Stimulated activated CD8-positive, alpha-beta memory T cell treated with anti-CD3 and anti-CD28 coated beads, Interleukin-7, amount 100 ng/mL, for 4 hours (primary cell): ENCODE measurements at regions not wholly inside any gene's neighbourhood (a gene's known extent, or its start where the extent isn't known, plus 50 kb on each side); places are given as distances from the start of the nearest gene placed in this dataset.

ENCODE experiments used
- DNase-seq, 2 donors: peaks; one replicate each; pipeline ENCODE4 v3.0.0-alpha.2; 2020; ENCODE audit warnings: low read depth in 2 of 2

DNA sequence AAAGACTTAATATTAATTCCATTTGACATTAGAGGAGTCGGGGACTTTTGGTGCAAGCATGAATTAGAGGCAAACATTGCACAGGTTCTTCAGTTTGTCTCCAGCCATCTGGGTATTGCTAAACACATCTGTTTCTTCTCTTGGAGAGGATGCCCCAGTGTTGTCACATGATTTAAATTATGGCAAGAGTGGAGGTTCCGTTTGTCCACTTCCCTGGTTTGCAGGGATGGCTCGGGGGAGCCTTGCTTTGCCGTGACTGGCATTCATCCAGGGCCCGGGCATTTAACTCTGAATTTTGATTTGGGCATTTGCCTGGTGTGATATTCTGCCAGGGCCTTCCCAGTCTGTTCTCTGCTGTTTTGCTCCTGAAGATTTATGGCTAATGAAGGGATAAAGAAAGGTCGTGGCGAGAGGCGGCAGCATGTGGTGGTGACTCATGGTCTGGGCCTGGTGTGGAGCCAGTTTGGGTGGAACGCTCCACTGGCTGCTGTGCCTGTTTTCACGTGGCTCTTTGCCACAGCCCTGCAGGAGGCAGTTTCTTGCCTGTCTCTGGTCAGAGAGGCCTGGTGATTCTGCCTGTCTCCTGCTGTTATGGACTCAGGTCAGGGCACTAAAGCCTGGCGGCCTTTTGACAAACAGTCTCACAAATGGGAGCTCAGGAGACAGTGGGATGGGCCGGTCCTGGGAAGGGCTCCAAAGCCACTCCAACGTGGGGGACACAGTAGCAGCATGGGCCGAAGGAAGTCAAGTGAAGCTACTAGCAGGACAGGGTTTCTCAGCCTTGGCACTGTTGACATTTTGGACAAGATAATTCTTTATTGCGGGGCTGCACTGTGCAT lies 99.4 kb upstream of the PGRMC2 start:
- no peak for DNase-seq

DNA sequence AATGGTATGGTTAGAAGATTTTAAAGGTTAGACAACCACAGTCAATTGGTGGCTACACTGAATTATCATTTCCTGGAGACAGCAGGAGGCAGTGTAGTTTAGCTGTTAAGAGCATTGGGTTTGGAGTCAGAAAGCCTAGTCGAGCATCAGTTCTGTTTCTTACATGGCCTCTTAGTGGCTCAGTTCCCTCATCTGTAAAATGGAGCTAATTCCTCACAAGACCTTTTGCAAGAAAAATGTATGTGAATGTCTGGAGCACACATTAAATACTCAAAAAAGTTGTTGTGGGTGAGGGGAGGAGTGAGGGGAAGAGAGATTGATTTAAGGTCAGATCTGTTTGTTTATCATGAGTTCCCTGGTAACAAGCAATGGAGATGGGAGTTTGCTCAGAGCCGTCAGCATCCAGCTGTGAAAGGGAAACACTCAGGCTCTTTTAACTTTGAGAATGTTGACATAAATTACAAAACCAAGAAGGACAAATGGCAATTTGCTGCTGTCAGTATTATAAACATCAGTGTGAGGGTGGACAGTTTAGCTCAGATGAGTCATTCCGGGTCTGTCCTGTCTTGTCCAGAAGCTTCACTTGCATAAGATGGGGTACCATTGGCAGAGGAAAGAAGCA lies 98.2 kb upstream of the PGRMC2 start:
- no peak for DNase-seq

GRCh38 chr4:128384765-128385598 lies 97.4 kb upstream of the PGRMC2 start:
- DNase-seq, result no peak

DNA sequence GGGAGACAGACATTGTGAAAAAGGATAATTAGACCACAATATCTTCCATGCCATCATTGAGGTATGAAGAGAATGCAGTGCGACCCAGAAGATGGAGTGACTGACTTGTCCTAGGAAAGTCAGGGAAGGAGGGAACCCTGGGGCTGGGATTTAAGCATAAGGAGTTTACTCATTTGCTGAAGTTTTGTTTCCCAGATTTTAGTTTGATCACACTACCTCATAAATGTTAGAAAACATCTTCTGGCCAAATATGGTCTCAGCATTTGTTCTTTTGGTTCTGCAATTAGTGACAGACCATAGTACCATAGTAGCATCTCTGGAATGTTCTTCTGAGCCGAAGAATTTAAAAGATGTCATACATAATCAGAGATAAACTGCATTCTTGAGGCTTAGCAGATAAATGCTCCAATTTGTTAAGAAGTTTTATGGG lies 96.5 kb upstream of the PGRMC2 start:
- no peak for DNase-seq

GRCh38 chr4:128381748-128382559 lies 94.3 kb upstream of the PGRMC2 start:
- DNase-seq, result no peak

DNA sequence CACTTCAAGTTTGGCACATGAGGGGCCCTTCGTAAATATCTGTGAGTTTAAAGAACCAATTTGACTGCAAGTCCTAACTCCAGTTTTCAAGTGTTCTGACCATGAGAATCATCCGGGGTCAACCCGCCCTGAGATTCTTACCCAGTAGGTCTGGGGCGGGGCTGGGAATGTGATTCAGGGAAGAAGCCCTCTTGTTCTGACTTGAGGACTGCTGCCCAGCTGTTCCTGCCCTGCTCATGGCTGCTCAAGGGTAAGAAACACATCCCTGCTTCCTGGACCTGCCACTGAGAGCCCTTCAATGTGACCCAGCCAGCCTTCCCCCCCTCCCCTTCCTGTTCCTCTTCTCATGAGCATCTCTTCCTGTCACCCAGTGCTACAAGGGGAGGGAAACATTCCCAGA lies 92.7 kb upstream of the PGRMC2 start:
- DNase-seq, result no peak

GRCh38 chr4:128379860-128380259 lies 92.2 kb upstream of the PGRMC2 start:
- no peak for DNase-seq

GRCh38 chr4:128378668-128379067 lies 91.1 kb upstream of the PGRMC2 start:
- DNase-seq, result no peak

DNA sequence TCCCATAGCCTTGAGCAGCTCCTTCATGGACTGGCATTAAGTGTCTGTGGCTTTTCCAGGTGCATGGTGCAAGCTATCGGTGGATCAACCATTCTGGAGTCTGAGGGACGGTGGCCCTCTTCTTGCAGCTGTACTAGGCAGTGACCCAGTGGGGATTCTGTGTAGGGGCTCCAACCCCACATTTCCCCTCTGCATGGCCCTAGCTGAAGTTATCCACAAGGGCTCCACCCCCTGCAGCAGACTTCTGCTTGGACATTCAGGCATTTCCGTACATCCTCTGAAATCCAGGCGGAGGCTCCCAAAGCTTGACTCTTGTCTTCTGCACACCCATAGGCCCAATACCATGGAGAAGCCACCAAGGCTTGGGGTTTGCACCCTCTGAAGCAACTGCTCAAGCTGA lies 89.3 kb upstream of the PGRMC2 start:
- DNase-seq, result no peak

GRCh38 chr4:128376303-128376702 lies 88.7 kb upstream of the PGRMC2 start:
- DNase-seq, result no peak

GRCh38 chr4:128373628-128374027 lies 86.0 kb upstream of the PGRMC2 start:
- no peak for DNase-seq

DNA sequence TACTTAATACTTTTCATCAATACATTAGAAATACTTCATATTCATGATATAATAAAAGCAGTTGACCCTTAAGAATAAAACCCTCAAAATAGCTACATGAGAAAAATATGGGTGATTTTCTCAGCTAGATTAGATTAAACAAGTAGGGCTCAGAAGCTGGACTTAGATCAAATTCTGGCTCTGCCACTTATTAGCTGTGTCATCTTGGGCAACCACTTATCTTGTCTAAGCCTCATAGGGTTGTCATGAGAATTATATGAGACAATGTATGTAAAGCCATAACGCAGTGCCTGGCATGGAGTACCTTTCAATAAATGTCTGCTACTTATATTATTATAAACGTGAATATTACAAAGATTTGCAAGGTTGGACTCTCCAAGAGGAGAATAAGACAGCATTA lies 84.3 kb upstream of the PGRMC2 start:
- DNase-seq, result no peak

- DNase-seq, result no peak
These were observed 83.6 kb upstream of the PGRMC2 start for GRCh38 chr4:128371001-128371777.

DNA sequence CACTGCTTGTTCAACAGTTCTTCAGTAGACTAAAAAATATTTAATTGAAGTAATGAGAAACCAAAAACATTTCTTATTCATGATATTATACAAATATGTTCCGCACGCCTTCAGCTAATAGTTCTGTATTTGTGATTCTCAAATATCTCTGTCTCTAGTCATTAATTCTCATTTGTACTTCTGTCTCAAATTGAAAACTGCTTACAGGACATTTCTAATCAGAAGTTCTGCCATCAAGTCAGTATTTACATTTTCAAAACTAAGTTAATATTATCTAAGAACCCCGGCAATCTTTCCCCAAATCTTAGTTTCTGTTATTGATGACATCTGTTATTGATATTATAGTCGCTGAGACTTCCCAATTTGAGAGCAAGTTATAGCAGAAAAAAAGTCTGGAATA lies 78.6 kb upstream of the PGRMC2 start:
- DNase-seq, result no peak

DNA sequence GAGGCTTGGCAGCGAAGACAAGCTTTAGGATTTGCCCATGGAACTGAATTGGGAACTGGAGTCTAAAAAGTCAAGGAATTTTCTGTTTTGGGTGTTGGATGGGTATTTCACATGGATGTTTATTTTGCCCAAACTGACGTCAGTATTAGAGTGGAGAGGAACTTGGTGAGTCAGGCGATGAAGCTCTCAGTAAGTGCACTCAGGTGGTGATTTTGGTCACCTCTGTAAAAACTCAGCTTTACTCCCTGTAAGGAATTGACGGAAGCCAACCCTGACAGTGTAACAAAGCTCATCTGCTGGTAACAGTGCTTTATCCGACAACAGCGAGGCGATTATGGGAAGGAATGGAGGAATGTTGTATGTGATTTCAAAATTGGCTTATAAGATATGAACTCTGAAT lies 77.0 kb upstream of the PGRMC2 start:
- DNase-seq, result no peak

GRCh38 chr4:128363966-128364365 lies 76.4 kb upstream of the PGRMC2 start:
- DNase-seq, result no peak

- DNase-seq, result no peak
These were observed 75.1 kb upstream of the PGRMC2 start for GRCh38 chr4:128362760-128363159.

GRCh38 chr4:128359422-128359821 lies 71.8 kb upstream of the PGRMC2 start:
- no peak for DNase-seq

GRCh38 chr4:128358913-128359279 lies 71.3 kb upstream of the PGRMC2 start:
- DNase-seq, result no peak

DNA sequence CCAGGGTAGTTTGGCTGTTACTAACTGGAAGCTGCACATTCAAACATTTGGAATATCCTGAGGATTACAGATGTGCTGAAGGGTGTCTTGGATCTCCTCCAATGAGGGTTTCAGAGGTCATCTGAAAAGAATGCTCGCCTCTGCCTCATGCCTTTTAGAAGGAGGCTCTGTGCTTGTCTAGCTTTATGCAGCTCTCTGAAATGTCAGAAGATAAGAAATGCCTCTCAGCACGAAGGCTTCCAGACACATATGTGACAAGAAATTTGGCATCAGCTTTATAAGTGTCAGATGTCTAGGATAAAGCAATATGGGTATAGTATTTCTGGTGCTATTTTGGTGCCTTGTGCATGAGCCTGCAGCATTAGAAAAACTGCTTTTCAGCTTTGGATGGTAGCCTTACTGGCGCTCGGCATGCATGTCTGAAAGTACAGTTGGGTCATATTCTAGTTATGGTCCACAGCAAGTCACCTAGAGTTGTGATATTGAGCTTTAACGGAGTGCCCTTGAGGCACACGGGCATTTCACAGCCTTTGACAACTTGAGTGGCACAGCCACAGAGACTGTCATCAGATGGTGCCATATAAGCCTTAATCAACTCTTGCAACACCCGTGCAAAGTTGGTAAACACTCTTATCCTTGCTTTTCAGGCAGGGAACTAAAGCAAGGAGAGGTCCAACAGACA lies 70.8 kb upstream of the PGRMC2 start:
- no peak for DNase-seq
